ENCODE measurements at regions not wholly inside any gene's neighbourhood (a gene's known extent, or its start where the extent isn't known, plus 50 kb on each side); places are given as distances from the start of the nearest gene placed in this dataset.

DNA sequence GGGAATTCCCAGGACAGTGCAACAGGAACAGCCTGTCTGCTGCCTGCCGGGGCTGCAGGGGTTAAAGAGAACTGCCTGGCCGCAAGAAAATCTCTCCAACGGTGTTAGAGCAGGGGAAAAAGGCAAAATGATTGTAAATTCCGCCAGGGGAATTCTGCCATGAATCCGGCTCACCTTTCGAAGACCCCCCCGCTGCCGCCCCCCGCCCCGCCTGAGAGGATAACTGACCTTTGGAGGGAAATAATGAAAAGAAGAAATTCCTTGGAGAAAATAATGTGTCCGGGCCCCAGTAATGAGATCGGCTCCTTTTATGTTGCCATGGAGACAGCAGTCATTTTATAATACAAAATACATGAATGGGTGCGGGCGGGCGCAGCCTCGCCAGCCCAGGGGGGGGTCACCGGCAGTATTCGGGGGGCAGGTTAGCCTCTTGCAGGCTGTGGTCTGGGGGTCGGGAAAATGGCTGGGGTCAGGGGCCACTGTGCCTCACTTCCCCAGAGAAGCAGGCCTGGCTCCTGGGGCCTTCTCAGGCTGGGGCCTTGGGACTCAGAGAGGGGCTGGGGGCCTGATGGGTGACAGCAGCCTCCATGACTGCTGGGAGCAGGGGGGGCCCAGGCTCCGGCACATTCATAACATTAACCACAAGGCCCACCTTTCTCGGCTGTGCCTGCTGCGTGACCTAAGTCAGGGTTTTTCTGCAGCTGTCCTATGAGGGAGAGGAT is 228.1 kb downstream of the MN1 start:
- Histone ChIP-seq H4K20me1 (ENCODE audit: insufficient read depth, low read length) (no peaks in the 10 kb centered on the region), H3K9me3 (ENCODE audit: low read length) (no peaks in the 10 kb centered on the region), H3K36me3 (ENCODE audit: insufficient read depth, low read length) (no peaks in the 10 kb centered on the region), H3K79me2 (ENCODE audit: insufficient read depth, low read length) (no peaks in the 10 kb centered on the region), H3K4me1 (ENCODE audit: insufficient read depth, low read length, severe bottlenecking) (no peaks in the 10 kb centered on the region), H3K27me3 (ENCODE audit: insufficient read depth, low read length) (no peaks in the 10 kb centered on the region), H3K9me2 (ENCODE audit: low read depth, low read length) (no peaks in the 10 kb centered on the region), H3K4me3 (ENCODE audit: low read depth, low read length, poor library complexity, severe bottlenecking) (no peak overlapping the region), H3F3A (ENCODE audit: insufficient read depth, low read length) (no peaks in the 10 kb centered on the region), H2AFZ (ENCODE audit: low read length) (no peak overlapping the region), H3K4me2 (ENCODE audit: low read length) (no peak overlapping the region), H3K9ac (ENCODE audit: low read length) (no peak overlapping the region), H3K27ac (ENCODE audit: low read depth, low read length, poor library complexity, severe bottlenecking) (no peak overlapping the region)
- TF ChIP-seq, protein P1, sequence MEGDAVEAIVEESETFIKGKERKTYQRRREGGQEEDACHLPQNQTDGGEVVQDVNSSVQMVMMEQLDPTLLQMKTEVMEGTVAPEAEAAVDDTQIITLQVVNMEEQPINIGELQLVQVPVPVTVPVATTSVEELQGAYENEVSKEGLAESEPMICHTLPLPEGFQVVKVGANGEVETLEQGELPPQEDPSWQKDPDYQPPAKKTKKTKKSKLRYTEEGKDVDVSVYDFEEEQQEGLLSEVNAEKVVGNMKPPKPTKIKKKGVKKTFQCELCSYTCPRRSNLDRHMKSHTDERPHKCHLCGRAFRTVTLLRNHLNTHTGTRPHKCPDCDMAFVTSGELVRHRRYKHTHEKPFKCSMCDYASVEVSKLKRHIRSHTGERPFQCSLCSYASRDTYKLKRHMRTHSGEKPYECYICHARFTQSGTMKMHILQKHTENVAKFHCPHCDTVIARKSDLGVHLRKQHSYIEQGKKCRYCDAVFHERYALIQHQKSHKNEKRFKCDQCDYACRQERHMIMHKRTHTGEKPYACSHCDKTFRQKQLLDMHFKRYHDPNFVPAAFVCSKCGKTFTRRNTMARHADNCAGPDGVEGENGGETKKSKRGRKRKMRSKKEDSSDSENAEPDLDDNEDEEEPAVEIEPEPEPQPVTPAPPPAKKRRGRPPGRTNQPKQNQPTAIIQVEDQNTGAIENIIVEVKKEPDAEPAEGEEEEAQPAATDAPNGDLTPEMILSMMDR (IDR thresholded peaks at IDR 0.05; ENCODE audit: low read length) = no peak
- no peak for TF ChIP-seq EZH2 (IDR thresholded peaks at IDR 0.05; ENCODE audit: borderline replicate concordance, low read length)

DNA sequence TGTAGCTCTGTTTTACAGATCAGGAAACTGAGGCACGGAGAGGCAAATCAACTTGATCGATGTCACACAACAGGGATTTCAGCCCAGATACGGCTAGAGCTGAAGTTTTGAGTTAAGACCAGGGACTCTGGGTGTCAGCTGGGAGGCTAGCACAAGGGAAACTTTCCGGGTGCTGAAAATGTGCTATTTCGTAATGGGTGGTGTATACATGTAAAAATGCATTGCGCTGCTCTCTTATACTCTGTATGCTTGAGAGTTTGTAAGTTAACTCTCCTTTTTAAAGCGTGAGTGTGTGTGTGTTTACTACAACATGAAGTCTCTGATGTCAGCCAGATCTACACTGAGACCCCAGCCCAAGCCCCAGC is 227.6 kb downstream of the MN1 start:
- no peak overlapping the region for H3K4me3 ChIP-seq (ENCODE audit: low read depth, low read length, poor library complexity, severe bottlenecking)
- H3K4me1 ChIP-seq (ENCODE audit: insufficient read depth, low read length, severe bottlenecking) = no peaks in the 10 kb centered on the region
- no peaks in the 10 kb centered on the region for H3F3A ChIP-seq (ENCODE audit: insufficient read depth, low read length)
- no peak overlapping the region for H3K27ac ChIP-seq (ENCODE audit: low read depth, low read length, poor library complexity, severe bottlenecking)
- no peak overlapping the region for H3K9ac ChIP-seq (ENCODE audit: low read length)
- no peaks in the 10 kb centered on the region for H3K9me3 ChIP-seq (ENCODE audit: low read length)
- H3K4me2 ChIP-seq (ENCODE audit: low read length) = no peak overlapping the region
- no peaks in the 10 kb centered on the region for H3K36me3 ChIP-seq (ENCODE audit: insufficient read depth, low read length)
- no peak overlapping the region for H2AFZ ChIP-seq (ENCODE audit: low read length)
- no peaks in the 10 kb centered on the region for H4K20me1 ChIP-seq (ENCODE audit: insufficient read depth, low read length)
- TF ChIP-seq, protein P1 (IDR thresholded peaks at IDR 0.05; ENCODE audit: low read length) = no peak
- TF ChIP-seq EZH2 (IDR thresholded peaks at IDR 0.05; ENCODE audit: borderline replicate concordance, low read length) = no peak
- no peaks in the 10 kb centered on the region for H3K79me2 ChIP-seq (ENCODE audit: insufficient read depth, low read length)
- no peaks in the 10 kb centered on the region for H3K27me3 ChIP-seq (ENCODE audit: insufficient read depth, low read length)
- no peaks in the 10 kb centered on the region for H3K9me2 ChIP-seq (ENCODE audit: low read depth, low read length)

DNA sequence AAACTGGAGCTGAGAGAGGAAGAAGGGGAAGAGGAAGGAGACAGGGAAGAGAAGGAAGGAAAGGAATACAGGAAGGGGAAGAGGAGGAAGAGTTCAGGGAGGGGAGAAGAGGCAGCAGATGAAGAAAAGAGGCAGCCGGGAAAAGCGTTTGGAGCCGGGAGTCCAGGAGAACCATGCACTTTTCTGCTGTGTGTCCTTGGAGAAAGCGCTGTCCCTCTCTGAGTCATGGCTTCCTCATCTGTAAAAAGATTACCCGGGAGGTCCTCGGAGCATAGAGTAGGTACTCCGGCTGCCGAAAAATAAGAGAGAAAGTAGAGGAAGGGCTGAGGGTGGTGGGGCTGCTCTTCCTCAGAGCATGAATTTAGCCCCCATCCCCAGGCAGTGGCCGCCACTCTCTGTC is 226.9 kb downstream of the MN1 start:
- H3K4me1 ChIP-seq (ENCODE audit: insufficient read depth, low read length, severe bottlenecking) = no peaks in the 10 kb centered on the region
- H3K36me3 ChIP-seq (ENCODE audit: insufficient read depth, low read length) = no peaks in the 10 kb centered on the region
- no peak overlapping the region for H3K4me3 ChIP-seq (ENCODE audit: low read depth, low read length, poor library complexity, severe bottlenecking)
- no peaks in the 10 kb centered on the region for H3K9me3 ChIP-seq (ENCODE audit: low read length)
- H3F3A ChIP-seq (ENCODE audit: insufficient read depth, low read length) = no peaks in the 10 kb centered on the region
- H3K27ac ChIP-seq (ENCODE audit: low read depth, low read length, poor library complexity, severe bottlenecking) = no peak overlapping the region
- no peak overlapping the region for H3K9ac ChIP-seq (ENCODE audit: low read length)
- no peaks in the 10 kb centered on the region for H3K27me3 ChIP-seq (ENCODE audit: insufficient read depth, low read length)
- no peaks in the 10 kb centered on the region for H4K20me1 ChIP-seq (ENCODE audit: insufficient read depth, low read length)
- no peaks in the 10 kb centered on the region for H3K79me2 ChIP-seq (ENCODE audit: insufficient read depth, low read length)
- H2AFZ ChIP-seq (ENCODE audit: low read length) = no peak overlapping the region
- no peak for TF ChIP-seq EZH2 (IDR thresholded peaks at IDR 0.05; ENCODE audit: borderline replicate concordance, low read length)
- TF ChIP-seq, protein P1 (IDR thresholded peaks at IDR 0.05; ENCODE audit: low read length) = no peak
- H3K9me2 ChIP-seq (ENCODE audit: low read depth, low read length) = no peaks in the 10 kb centered on the region
- H3K4me2 ChIP-seq (ENCODE audit: low read length) = no peak overlapping the region

Measured in OCI-LY1 (cell line).